ENCODE measurements at regions not wholly inside any gene's neighbourhood (a gene's known extent, or its start where the extent isn't known, plus 50 kb on each side); places are given as distances from the start of the nearest gene placed in this dataset.
"Not testable (repeated sequence)": the region's sequence is repeated elsewhere in the genome, so short reads cannot be mapped to it uniquely, and the experiment has no call there.

- Histone ChIP-seq H3K27ac (no peak overlapping the region), H3K27me3 (no peaks in the 10 kb centered on the region), H3K4me3 (no peak overlapping the region), H3K9me3 (ENCODE audit: low read depth) (no peaks in the 10 kb centered on the region), H3K4me1 (ENCODE audit: low read depth) (no peaks in the 10 kb centered on the region), H3K36me3 (no peaks in the 10 kb centered on the region)
- TF ChIP-seq CTCF (IDR thresholded peaks at IDR 0.05; ENCODE audit: low read depth, low read length), result no peak
- no peak for DNase-seq (ENCODE audit: low read depth in 1 of 2, low spot score in 1 of 2)
These were observed 2403.2 kb downstream of the ARAP2 start for GRCh38 chr4:33841120-33841519.

- Histone ChIP-seq H3K4me1 (ENCODE audit: low read depth) (no peaks in the 10 kb centered on the region), H3K27me3 (no peaks in the 10 kb centered on the region), H3K9me3 (ENCODE audit: low read depth) (no peaks in the 10 kb centered on the region), H3K27ac (no peak overlapping the region), H3K36me3 (no peaks in the 10 kb centered on the region), H3K4me3 (no peak overlapping the region)
- TF ChIP-seq CTCF (IDR thresholded peaks at IDR 0.05; ENCODE audit: low read depth, low read length), result no peak
- no peak for DNase-seq (ENCODE audit: low read depth in 1 of 2, low spot score in 1 of 2)
These were observed 2393.9 kb downstream of the ARAP2 start for GRCh38 chr4:33850371-33850902.

- not testable (repeated sequence) for H3K9me3 ChIP-seq (ENCODE audit: low read depth); H3K4me3 ChIP-seq; H3K27ac ChIP-seq; H3K36me3 ChIP-seq; DNase-seq (ENCODE audit: low read depth in 1 of 2, low spot score in 1 of 2); H3K27me3 ChIP-seq; H3K4me1 ChIP-seq (ENCODE audit: low read depth)
These were observed 2390.6 kb downstream of the ARAP2 start for GRCh38 chr4:33853670-33854069.

GRCh38 chr4:33864290-33864859, 2379.9 kb downstream of the ARAP2 start:
- TF ChIP-seq CTCF (IDR thresholded peaks at IDR 0.05; ENCODE audit: low read depth, low read length), result no peak
- peak in 1 of 2 donors; percentile 0 for DNase-seq (ENCODE audit: low read depth in 1 of 2, low spot score in 1 of 2)
- Histone ChIP-seq H3K9me3 (ENCODE audit: low read depth) (no peaks in the 10 kb centered on the region), H3K4me1 (ENCODE audit: low read depth) (no peaks in the 10 kb centered on the region), H3K36me3 (no peaks in the 10 kb centered on the region), H3K27ac (no peak overlapping the region), H3K4me3 (no peak overlapping the region), H3K27me3 (no peaks in the 10 kb centered on the region)

- no peak for DNase-seq (ENCODE audit: low read depth in 1 of 2, low spot score in 1 of 2)
- Histone ChIP-seq H3K9me3 (ENCODE audit: low read depth) (no peaks in the 10 kb centered on the region), H3K27ac (no peak overlapping the region), H3K36me3 (no peaks in the 10 kb centered on the region), H3K4me3 (no peak overlapping the region), H3K4me1 (ENCODE audit: low read depth) (no peaks in the 10 kb centered on the region), H3K27me3 (no peaks in the 10 kb centered on the region)
- no peak for TF ChIP-seq CTCF (IDR thresholded peaks at IDR 0.05; ENCODE audit: low read depth, low read length)
These were observed 2370.5 kb downstream of the ARAP2 start for GRCh38 chr4:33873791-33874190.

- no peak for TF ChIP-seq CTCF (IDR thresholded peaks at IDR 0.05; ENCODE audit: low read depth, low read length)
- Histone ChIP-seq H3K27me3 (no peaks in the 10 kb centered on the region), H3K4me1 (ENCODE audit: low read depth) (no peaks in the 10 kb centered on the region), H3K9me3 (ENCODE audit: low read depth) (no peaks in the 10 kb centered on the region), H3K36me3 (no peaks in the 10 kb centered on the region), H3K27ac (no peak overlapping the region), H3K4me3 (no peak overlapping the region)
- DNase-seq (ENCODE audit: low read depth in 1 of 2, low spot score in 1 of 2), result no peak
These were observed 2365.6 kb downstream of the ARAP2 start for GRCh38 chr4:33878710-33879109.
